ENCODE measurements at regions not wholly inside any gene's neighbourhood (a gene's known extent, or its start where the extent isn't known, plus 50 kb on each side); places are given as distances from the start of the nearest gene placed in this dataset.

DNA sequence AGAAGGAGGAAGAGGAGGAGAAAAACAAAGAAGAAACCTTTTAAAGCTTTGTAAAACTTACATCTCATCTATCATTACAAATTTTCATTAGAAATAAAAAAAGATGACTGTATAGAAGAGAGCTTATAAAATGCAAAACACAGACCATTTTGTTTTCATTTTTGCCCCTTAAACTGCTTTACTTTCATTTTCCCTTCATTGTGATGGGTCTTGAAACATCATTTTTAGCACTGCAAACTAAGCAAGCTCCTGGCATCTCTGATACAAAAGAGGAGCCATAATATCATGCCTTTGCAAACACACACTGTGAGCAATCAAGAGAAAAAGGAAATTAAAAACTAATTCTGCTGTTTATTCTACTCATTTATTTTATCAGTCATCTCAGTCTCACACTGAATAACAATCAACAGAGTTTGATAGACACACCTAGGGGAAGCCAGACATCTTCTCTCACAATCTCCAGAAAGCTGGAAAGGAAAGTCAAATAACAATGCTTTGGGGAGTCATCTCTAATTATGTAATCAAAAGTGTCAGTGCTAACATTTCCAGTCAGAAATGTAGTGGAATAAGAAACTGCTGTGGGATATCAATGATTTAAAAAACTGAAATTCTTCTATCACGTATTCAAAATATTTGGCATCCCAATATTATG lies 467.7 kb upstream of the FAT3 start:
- no peak for TF ChIP-seq CTCF (IDR thresholded peaks at IDR 0.05; ENCODE audit: extremely low read depth in 1 of 2, insufficient read depth in 1 of 2, low read depth in 1 of 2, low read length in 2 of 2)
- no peak for TF ChIP-seq POLR2A (IDR thresholded peaks at IDR 0.05; ENCODE audit: low read depth, low read length)
- TF ChIP-seq, protein P1, sequence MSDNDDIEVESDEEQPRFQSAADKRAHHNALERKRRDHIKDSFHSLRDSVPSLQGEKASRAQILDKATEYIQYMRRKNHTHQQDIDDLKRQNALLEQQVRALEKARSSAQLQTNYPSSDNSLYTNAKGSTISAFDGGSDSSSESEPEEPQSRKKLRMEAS (IDR thresholded peaks at IDR 0.05; ENCODE audit: insufficient read depth, insufficient read length): no peak
- TF ChIP-seq JUN (IDR thresholded peaks at IDR 0.05; ENCODE audit: borderline replicate concordance, insufficient read depth, insufficient read length, low read depth): no peak
- no peak for TF ChIP-seq POLR2AphosphoS5 (IDR thresholded peaks at IDR 0.05; ENCODE audit: insufficient read depth, low read depth, low read length)

All from endothelial cell of umbilical vein (primary cell).